Stomach (tissue), 8 donors: ENCODE measurements at regions not wholly inside any gene's neighbourhood (a gene's known extent, or its start where the extent isn't known, plus 50 kb on each side); places are given as distances from the start of the nearest gene placed in this dataset.

Experiments
- DNase-seq, 2 donors: peaks; one replicate each; pipeline versions ENCODE4 v3.0.0 to v3.0.0-alpha.2; 2013 to 2019
- H3K27ac ChIP-seq, 5 donors: fragments of 200-600 bp in 4 of 5; sonication (generic) in 4 of 5; one replicate each; pipeline ENCODE4 v1.5.1; 2013 to 2019; ENCODE audit warnings: mild to moderate bottlenecking in 1 of 5, moderate library complexity in 1 of 5
- H3K27me3 ChIP-seq, 3 donors: fragments of 200-600 bp; sonication (generic); one replicate each; pipeline ENCODE4 v1.5.1; 2017 to 2019; ENCODE audit warnings: mixed run types in 1 of 3
- H3K36me3 ChIP-seq, 4 donors: fragments of 200-600 bp; sonication (generic); 1 replicate in 3 of 4; 2 replicates in 1 of 4; pipeline ENCODE4 v1.5.1; 2016 to 2019
- H3K4me1 ChIP-seq, 4 donors: fragments of 200-600 bp; sonication (generic); one replicate each; pipeline ENCODE4 v1.5.1; 2016 to 2019
- H3K4me3 ChIP-seq, 4 donors: fragments of 200-600 bp; sonication (generic) in 3 of 4; one replicate each; pipeline ENCODE4 v1.5.1; 2016 to 2019; ENCODE audit warnings: mild to moderate bottlenecking in 1 of 4
- H3K9me3 ChIP-seq, 4 donors: fragments of 200-600 bp; sonication (generic); one replicate each; pipeline ENCODE4 v1.5.1; 2016 to 2019
- CTCF ChIP-seq, 7 experiments: fragments of 450-650 bp in 4 of 7; fragments of 200-600 bp in 3 of 7; sonication (generic) in 3 of 7; IDR thresholded peaks; one replicate each; pipeline ENCODE4 v1.5.1; 2016 to 2019; ENCODE audit warnings: antibody characterized with exemption in 7 of 7, control low read depth in 2 of 7, mild to moderate bottlenecking in 1 of 7
- EP300 ChIP-seq: sonication (generic); formaldehyde crosslinking; IDR thresholded peaks from one replicate; pipeline ENCODE4 v1.6.1; 2017; ENCODE audit warnings: antibody characterized with exemption
- POLR2A ChIP-seq, 4 donors: fragments of 450-650 bp; IDR thresholded peaks; one replicate each; pipeline ENCODE4 v1.6.1; 2016; ENCODE audit warnings: antibody characterized with exemption in 4 of 4, control low read depth in 2 of 4, mild to moderate bottlenecking in 1 of 4, moderate library complexity in 1 of 4
- POLR2AphosphoS5 ChIP-seq, 3 donors: sonication (generic); formaldehyde crosslinking; IDR thresholded peaks; one replicate each; pipeline ENCODE4 v1.6.1; 2016; ENCODE audit warnings: antibody characterized with exemption in 3 of 3
- WGBS, 5 donors: extraction: QIAGEN DNeasy Blood & Tissue Kit in 3 of 5; methylation state at CpG; one replicate each; pipeline versions ENCODE4 v1.1.5 to v1.1.7; 2013 to 2018; 5-methylcytosine and 5-hydroxymethylcytosine counted together
- intact Hi-C: fragments of 100-400 bp; cut with DNase I; formaldehyde crosslinking; loops from one replicate; pipeline ENCODE4 v1.15.1; 2023; ENCODE audit warnings: low total_unique reads
- donor health status: healthy with polysubstance abuse.
- donor health status: Bipolar disorder and iron deficiency.
- donor health status: healthy.

DNA sequence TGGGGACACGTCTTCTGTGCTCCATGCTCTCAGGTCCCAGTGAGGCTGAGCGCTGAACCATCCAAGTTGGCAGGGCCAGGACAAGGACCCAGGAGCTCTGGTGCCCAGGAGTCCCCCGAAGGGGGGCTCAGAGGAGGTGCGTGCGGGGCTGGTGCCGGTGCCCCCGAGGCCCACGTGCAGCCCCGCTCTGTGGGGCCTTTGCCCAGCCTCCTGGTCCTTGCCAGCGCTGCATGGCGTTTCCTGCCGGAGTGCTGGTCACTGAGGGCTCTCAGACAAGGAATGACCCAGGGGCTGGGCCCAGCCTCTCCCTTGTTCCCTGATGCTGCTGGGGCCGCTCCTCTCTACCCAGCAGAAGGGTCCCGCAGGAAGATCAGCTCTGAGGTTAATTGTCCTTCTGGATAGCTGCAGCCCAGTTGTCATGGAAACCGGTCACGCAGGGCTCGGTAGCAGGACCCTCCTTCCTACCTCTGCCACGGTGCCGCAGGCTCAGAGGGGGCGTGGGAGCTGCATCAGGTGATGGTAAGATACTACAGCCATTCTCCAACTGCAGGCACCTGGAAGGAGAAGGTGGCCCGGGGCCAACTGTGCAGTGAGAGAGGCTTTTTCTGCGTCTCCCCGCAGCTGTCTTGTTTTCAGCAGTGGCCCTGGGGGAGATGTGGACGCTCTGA, 64.5 kb downstream of the RRM2 start:
- H3K9me3 ChIP-seq, result no peaks in the 10 kb centered on the region
- no peak overlapping the region for H3K27ac ChIP-seq
- H3K4me3 ChIP-seq, result no peak overlapping the region
- DNase-seq, result peak in 1 of 2 donors; percentile 33
- H3K36me3 ChIP-seq, result no peaks in the 10 kb centered on the region
- no peaks in the 10 kb centered on the region for H3K27me3 ChIP-seq
- intact Hi-C loops, result no loop called here
- no peak for TF ChIP-seq CTCF (IDR thresholded peaks at IDR 0.05)
- no peak for TF ChIP-seq POLR2A (IDR thresholded peaks at IDR 0.05)
- TF ChIP-seq POLR2AphosphoS5 (IDR thresholded peaks at IDR 0.05), result no peak
- no peak for TF ChIP-seq EP300
- peaks cover 0 to 5% (median 0%) of the 10 kb centered on the region in 4 donors for H3K4me1 ChIP-seq
- 90 to 95% (median 94%) methylated on average over 13 to 24 of the region's 24 CpGs for WGBS, 5 donors

GRCh38 chr2:10187661-10188060, 65.1 kb downstream of the RRM2 start:
- H3K4me1 ChIP-seq, result peaks cover 0 to 5% (median 0%) of the 10 kb centered on the region in 4 donors
- H3K4me3 ChIP-seq, result no peak overlapping the region
- WGBS, 5 donors, result 90 to 97% (median 94%) methylated on average over 12 to 14 of the region's 14 CpGs
- H3K36me3 ChIP-seq, result no peaks in the 10 kb centered on the region
- no peaks in the 10 kb centered on the region for H3K27me3 ChIP-seq
- DNase-seq, result no peak
- H3K27ac ChIP-seq, result no peak overlapping the region
- TF ChIP-seq POLR2A (IDR thresholded peaks at IDR 0.05), result no peak
- no peak for TF ChIP-seq EP300
- no peak for TF ChIP-seq POLR2AphosphoS5 (IDR thresholded peaks at IDR 0.05)
- TF ChIP-seq CTCF (IDR thresholded peaks at IDR 0.05), result no peak
- intact Hi-C loops, result no loop called here
- H3K9me3 ChIP-seq, result no peaks in the 10 kb centered on the region

- 82 to 87% (median 84%) methylated on average over 6 to 7 of the region's 7 CpGs for WGBS, 5 donors
- no peaks in the 10 kb centered on the region for H3K27me3 ChIP-seq
- H3K36me3 ChIP-seq, result no peaks in the 10 kb centered on the region
- H3K4me3 ChIP-seq, result no peak overlapping the region
- intact Hi-C loops, result no loop called here
- DNase-seq, result peak; percentile 51 to 61
- H3K4me1 ChIP-seq, result peaks cover 0 to 8% (median 0%) of the 10 kb centered on the region in 4 donors
- TF ChIP-seq CTCF (IDR thresholded peaks at IDR 0.05) (peak in 4 of 7 experiments; percentile 28 to 56 (median 38)), POLR2AphosphoS5 (IDR thresholded peaks at IDR 0.05) (no peak)
- H3K9me3 ChIP-seq, result no peaks in the 10 kb centered on the region
- H3K27ac ChIP-seq, result no peak overlapping the region
Measured at GRCh38 chr2:10188211-10188610, 65.7 kb downstream of the RRM2 start.

DNA sequence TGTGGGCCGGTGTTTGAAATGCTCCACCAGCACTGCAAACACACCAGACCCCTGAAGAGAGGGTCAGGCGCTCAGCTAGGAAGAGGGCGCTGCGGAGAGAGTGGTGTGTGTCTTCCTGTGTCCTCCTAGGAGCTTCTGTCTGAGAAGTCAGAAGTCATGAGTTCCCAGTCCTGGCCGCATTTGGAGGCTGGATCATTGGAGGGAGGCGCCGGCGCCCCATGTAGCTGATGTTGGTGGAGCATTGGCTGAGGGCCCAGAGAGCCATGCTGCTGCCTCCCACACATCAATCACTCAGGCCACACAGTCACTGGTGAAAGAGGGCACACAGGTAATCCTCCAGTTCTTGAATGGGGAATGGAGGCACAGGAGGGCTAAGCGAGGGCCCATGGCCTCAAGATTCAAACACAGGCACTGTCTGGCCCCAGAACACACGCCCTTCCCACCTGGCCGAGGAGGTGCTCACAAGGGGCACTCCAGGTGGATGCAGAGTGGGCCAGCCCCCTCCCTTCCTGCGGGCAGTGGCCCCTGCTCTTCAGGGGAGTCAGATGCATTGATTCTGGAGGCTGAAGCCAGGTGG, 66.3 kb downstream of the RRM2 start:
- DNase-seq, result no peak
- Histone ChIP-seq H3K4me3 (no peak overlapping the region), H3K36me3 (no peaks in the 10 kb centered on the region), H3K4me1 (peaks cover 0 to 14% (median 2%) of the 10 kb centered on the region in 4 donors), H3K27ac (no peak overlapping the region), H3K27me3 (no peaks in the 10 kb centered on the region), H3K9me3 (no peaks in the 10 kb centered on the region)
- TF ChIP-seq CTCF (IDR thresholded peaks at IDR 0.05) (no peak), EP300 (no peak), POLR2AphosphoS5 (IDR thresholded peaks at IDR 0.05) (no peak), POLR2A (IDR thresholded peaks at IDR 0.05) (no peak)
- intact Hi-C loops, result no loop called here
- 92 to 97% (median 95%) methylated on average over 12 of the region's 12 CpGs for WGBS, 5 donors
